IMR-90 (cell line): ENCODE measurements at regions not wholly inside any gene's neighbourhood (a gene's known extent, or its start where the extent isn't known, plus 50 kb on each side); places are given as distances from the start of the nearest gene placed in this dataset.
A peak's percentile ranks its signal among the peaks of the same experiment; 100 is the strongest.

Experiments
- ATAC-seq: fragments of 200-7000 bp; cut with Tn5 transposase; 2 replicates; pipeline ENCODE4 v1.9.1; 2020; ENCODE audit warnings: low read depth, mild to moderate bottlenecking, moderate library complexity
- BruUV-seq: library from RNA; stranded (reverse); fragments of 400-500 nt; replicated peaks from 2 replicates; lab custom pipeline; 2021; lab: Mats Ljungman, UMichigan
- CTCF ChIA-PET: fragments of 300-600 bp; formaldehyde crosslinking; extraction: SDS; loops from one replicate; lab custom pipeline; 2021; ENCODE audit warnings: antibody characterized with exemption; lab: Yijun Ruan, JAX
- POLR2A ChIA-PET: fragments of 300-600 bp; sonication (Branson Sonifier 250); formaldehyde crosslinking; loops from one replicate; lab custom pipeline; 2022; ENCODE audit warnings: antibody characterized with exemption; ENCODE audit not compliant: unreplicated experiment; lab: Charles Lee
- DNase-seq: peaks from one replicate; pipeline ENCODE4 v3.0.0; 2013
- H2AFZ ChIP-seq: replicated peaks from 2 replicates; pipeline ENCODE3; 2013; ENCODE audit warnings: low read length, mild to moderate bottlenecking; ENCODE audit not compliant: poor library complexity
- H2AK5ac ChIP-seq: 2 replicates; pipeline ENCODE4 v1.6.1; 2013; ENCODE audit warnings: low read depth, low read length, inconsistent platforms
- H2AK9ac ChIP-seq: replicated peaks from 2 replicates; pipeline ENCODE3; 2013; ENCODE audit warnings: mild to moderate bottlenecking, low read depth, low read length, moderate library complexity; ENCODE audit not compliant: poor library complexity
- H2BK120ac ChIP-seq: 2 replicates; pipeline ENCODE4 v1.6.1; 2013; ENCODE audit warnings: low read depth, low read length, inconsistent platforms
- H2BK15ac ChIP-seq: 3 replicates; pipeline ENCODE4 v1.6.1; 2013; ENCODE audit warnings: low read depth, low read length, inconsistent platforms
- H2BK20ac ChIP-seq: 2 replicates; pipeline ENCODE4 v1.6.1; 2013; ENCODE audit warnings: low read depth, mild to moderate bottlenecking, inconsistent platforms, low read length, moderate library complexity
- H2BK5ac ChIP-seq: 2 replicates; pipeline ENCODE4 v1.6.1; 2013; ENCODE audit warnings: mild to moderate bottlenecking, low read depth, low read length, inconsistent platforms; ENCODE audit not compliant: poor library complexity, severe bottlenecking
- H3K14ac ChIP-seq: replicated peaks from 2 replicates; pipeline ENCODE4 v1.6.1; 2013; ENCODE audit warnings: low read depth, low read length, inconsistent platforms
- H3K18ac ChIP-seq: 2 replicates; pipeline ENCODE4 v1.6.1; 2013; ENCODE audit warnings: low read depth, low read length, control low read depth
- H3K23ac ChIP-seq: 2 replicates; pipeline ENCODE4 v1.6.1; 2013; ENCODE audit warnings: low read depth, low read length, inconsistent platforms
- H3K27ac ChIP-seq: 2 replicates; pipeline ENCODE4 v1.5.1; 2013; ENCODE audit warnings: mild to moderate bottlenecking, control low read depth, low read length; ENCODE audit not compliant: insufficient read depth
- H3K27me3 ChIP-seq: 2 replicates; pipeline ENCODE4 v1.6.1; 2013; ENCODE audit warnings: low read length; ENCODE audit not compliant: control insufficient read depth, insufficient read depth
- H3K36me3 ChIP-seq: 2 replicates; pipeline ENCODE4 v1.6.1; 2013; ENCODE audit warnings: low read length, mixed read lengths; ENCODE audit not compliant: control insufficient read depth, insufficient read depth
- H3K4ac ChIP-seq: 2 replicates; pipeline ENCODE4 v1.6.1; 2013; ENCODE audit warnings: low read depth, low read length, inconsistent platforms
- H3K4me1 ChIP-seq: 2 replicates; pipeline ENCODE4 v1.6.1; 2013; ENCODE audit warnings: low read length, mixed read lengths; ENCODE audit not compliant: control insufficient read depth, insufficient read depth
- H3K4me2 ChIP-seq: 2 replicates; pipeline ENCODE4 v1.6.1; 2013; ENCODE audit warnings: low read depth, mild to moderate bottlenecking, control low read depth, low read length, moderate library complexity
- H3K4me3 ChIP-seq: 2 replicates; pipeline ENCODE4 v1.5.1; 2013; ENCODE audit warnings: low read depth, mild to moderate bottlenecking, control low read depth, low read length, moderate library complexity; ENCODE audit not compliant: insufficient read depth
- H3K56ac ChIP-seq: 2 replicates; pipeline ENCODE4 v1.6.1; 2013; ENCODE audit warnings: low read length, inconsistent platforms; ENCODE audit not compliant: insufficient read depth; ENCODE audit errors: extremely low read depth
- H3K79me1 ChIP-seq, 2 experiments: 2 replicates each; pipeline ENCODE4 v1.6.1; 2013; ENCODE audit warnings: low read length in 2 of 2, inconsistent platforms in 1 of 2, low read depth in 1 of 2
- H3K9ac ChIP-seq: 2 replicates; pipeline ENCODE4 v1.6.1; 2013; ENCODE audit warnings: low read depth, low read length, control low read depth
- H3K9me1 ChIP-seq: 2 replicates; pipeline ENCODE4 v1.6.1; 2013; ENCODE audit warnings: low read length, inconsistent platforms; ENCODE audit not compliant: insufficient read depth
- H3K9me3 ChIP-seq: 2 replicates; pipeline ENCODE4 v1.6.1; 2013; ENCODE audit warnings: low read length; ENCODE audit not compliant: control insufficient read depth, insufficient read depth
- H4K20me1 ChIP-seq: 2 replicates; pipeline ENCODE4 v1.6.1; 2013; ENCODE audit warnings: low read length, inconsistent platforms; ENCODE audit not compliant: insufficient read depth
- H4K5ac ChIP-seq: 2 replicates; pipeline ENCODE4 v1.6.1; 2013; ENCODE audit warnings: mild to moderate bottlenecking, low read depth, low read length, control low read depth
- H4K8ac ChIP-seq, 2 experiments: 2 replicates each; pipeline ENCODE4 v1.6.1; 2013; ENCODE audit warnings: low read depth in 2 of 2, low read length in 2 of 2, control low read depth in 1 of 2, inconsistent platforms in 1 of 2
- H4K91ac ChIP-seq: 2 replicates; pipeline ENCODE4 v1.6.1; 2013; ENCODE audit warnings: low read depth, low read length, inconsistent platforms; ENCODE audit not compliant: insufficient read depth
- CEBPB ChIP-seq: IDR thresholded peaks from 2 replicates; pipeline ENCODE4 v1.6.1; 2012; ENCODE audit warnings: low read depth, low read length, improper control_type of control experiment
- CHD1 ChIP-seq: IDR thresholded peaks from 2 replicates; pipeline ENCODE4 v1.6.1; 2012; ENCODE audit warnings: low read depth, low read length, improper control_type of control experiment
- FOS ChIP-seq: fragments of 150-350 bp; IDR thresholded peaks from 2 replicates; pipeline ENCODE4 v1.6.1; 2016; ENCODE audit warnings: low read depth, low read length
- RCOR1 ChIP-seq: IDR thresholded peaks from 2 replicates; pipeline ENCODE4 v1.6.1; 2012; ENCODE audit warnings: mild to moderate bottlenecking, low read length, improper control_type of control experiment; ENCODE audit not compliant: insufficient replicate concordance
- WGBS, 2 experiments: methylation state at CpG; one replicate each; pipeline versions ENCODE4 v1.1.5 to v1.1.7; 2013; ENCODE audit warnings: missing lambda C conversion rate in 2 of 2; ENCODE audit not compliant: insufficient read length in 1 of 2; ENCODE audit errors: extremely low coverage in 2 of 2; 5-methylcytosine and 5-hydroxymethylcytosine counted together
- dilution Hi-C: fragments of 300-500 bp; cut with HindIII; formaldehyde crosslinking; loops from one replicate; pipeline ENCODE4 v1.14.3; 2018; ENCODE audit warnings: low sequenced_read_pairs; ENCODE audit not compliant: unreplicated experiment
- in situ Hi-C: fragments of 300-500 bp; cut with MboI; formaldehyde crosslinking; loops from 3 replicates; pipeline ENCODE4 v1.14.3; 2019; ENCODE audit warnings: low sequenced_read_pairs, inconsistent platforms, mixed read lengths
- intact Hi-C: fragments of 100-400 bp; cut with micrococcal nuclease; formaldehyde crosslinking; loops from 2 replicates; pipeline ENCODE4 v1.10.0; 2022

DNA sequence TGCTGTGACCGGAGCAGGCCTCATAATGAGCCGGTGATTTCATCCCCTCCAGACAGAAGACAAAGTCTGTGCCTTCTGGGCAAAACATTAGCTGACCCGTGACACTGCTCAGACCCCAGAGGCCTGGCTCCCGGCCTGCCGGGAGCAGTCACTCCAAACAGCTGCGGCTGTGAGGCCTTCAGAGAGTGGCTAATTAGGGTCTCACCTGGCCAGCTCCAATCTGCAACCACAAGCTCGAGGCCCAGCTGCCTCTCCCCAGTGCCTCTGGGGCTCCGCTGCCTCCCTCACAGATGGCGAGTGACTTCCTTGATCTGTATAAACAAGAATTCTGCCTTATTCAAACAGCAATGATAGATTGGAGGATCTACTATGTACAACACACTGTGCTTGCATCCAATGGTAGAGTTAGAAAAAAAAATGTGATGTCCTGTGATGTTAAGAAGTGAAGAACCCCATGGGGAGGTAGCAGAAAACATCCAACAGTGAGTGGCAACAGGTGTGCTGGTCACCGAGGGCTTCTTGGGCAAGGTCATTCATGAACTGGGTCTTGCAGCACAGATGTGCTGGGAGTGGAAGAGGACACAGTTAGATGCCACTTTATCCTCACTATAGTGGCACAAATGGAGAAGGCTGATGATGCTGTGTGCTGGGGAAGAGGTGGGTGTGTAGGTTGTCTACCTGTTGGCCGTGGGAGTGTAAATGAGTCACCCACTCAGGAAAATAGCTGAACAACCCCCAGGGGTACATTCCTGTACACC is 98.2 kb upstream of the ASAP2 start (continued):
- no peak for TF ChIP-seq FOS
- TF ChIP-seq RCOR1: no peak

GRCh38 chr2:9107168-9108025 is 99.2 kb upstream of the ASAP2 start:
- peak; percentile 54 for TF ChIP-seq CEBPB
- no peak for TF ChIP-seq CHD1
- Histone ChIP-seq H2AK5ac (no peak overlapping the region), H2BK5ac (peak overlapping the region; percentile 9), H3K79me1 (0 out of 4 replicates have a peak, but pooled peaks cover 0 to 1% of the 10 kb centered on the region in 2 experiments), H3K9me1 (peaks cover 11% of the 10 kb centered on the region), H4K91ac (no peak overlapping the region), H3K9ac (no peak overlapping the region), H3K36me3 (no peaks in the 10 kb centered on the region), H4K8ac (no peak overlapping the region), H3K18ac (no peak overlapping the region; the same call in 1 of the 2 replicates), H4K20me1 (no peaks in the 10 kb centered on the region), H3K4me1 (peaks cover 23% of the 10 kb centered on the region), H2AFZ (peak overlapping the region; percentile 80), H3K27ac (no peak overlapping the region), H3K4ac (peak overlapping the region; percentile 56; the same call in 1 of the 2 replicates), H3K14ac (0 out of 2 replicates have a peak overlapping the region, but pooled peaks have one; percentile 3), H2AK9ac (peak overlapping the region; percentile 83), H3K4me3 (no peak overlapping the region), H2BK120ac (peak overlapping the region; percentile 41; the same call in 1 of the 2 replicates), H4K5ac (no peak overlapping the region; the same call in 1 of the 2 replicates), H3K27me3 (no peaks in the 10 kb centered on the region), H3K56ac (no peak overlapping the region), H3K9me3 (no peaks in the 10 kb centered on the region), H2BK20ac (no peak overlapping the region), H2BK15ac (no peak overlapping the region), H3K4me2 (no peak overlapping the region), H3K23ac (no peak overlapping the region)
- POLR2A ChIA-PET: no interaction called here
- no peak for DNase-seq
- BruUV-seq: no TSS peak
- dilution Hi-C loops (no loop called here), intact Hi-C loops (no loop called here), in situ Hi-C loops (no loop called here)
- no peak for ATAC-seq
- CTCF ChIA-PET: interaction anchor here (1.0 kb wide), 1 partner anchor 240 kb away, joined by 3 read pairs; no protein-coding TSS in a partner anchor
- 78% methylated on average over 9 of the region's 16 CpGs; no CpG with 5 or more reads in 1 of the 2 experiments for WGBS, 2 experiments
